K562 (cell line): ENCODE measurements at regions not wholly inside any gene's neighbourhood (a gene's known extent, or its start where the extent isn't known, plus 50 kb on each side); places are given as distances from the start of the nearest gene placed in this dataset.

Source experiments
- ATAC-seq: fragments of 200-7000 bp; cut with Tn5 transposase; 3 replicates; pipeline ENCODE4 v1.9.1; 2020; ENCODE audit warnings: moderate library complexity
- BruUV-seq: library from RNA; stranded (reverse); fragments of 400-500 nt; replicated peaks from 2 replicates; lab custom pipeline; 2021; lab: Mats Ljungman, UMichigan
- CTCF ChIA-PET: fragments of 300-600 bp; formaldehyde crosslinking; extraction: SDS; loops from one replicate; lab custom pipeline; 2021; ENCODE audit warnings: low intra/inter-chr PET ratio; lab: Yijun Ruan, JAX
- POLR2A ChIA-PET: fragments of 300-600, 350-650 bp; sonication (Branson Sonifier 250); formaldehyde crosslinking; extraction: SDS; loops from one replicate; lab custom pipeline; 2021; ENCODE audit warnings: antibody characterized with exemption, inconsistent platforms; lab: Yijun Ruan, JAX
- DNase-seq, 4 experiments: peaks; one replicate each; pipeline versions ENCODE4 v3.0.0 to v3.0.0-alpha.2; 2011 to 2018; ENCODE audit warnings: low spot score in 3 of 4, mixed read lengths in 3 of 4; ENCODE audit errors: extremely low read depth in 1 of 4
- FAIRE-seq: peaks from 2 replicates; lab custom pipeline; 2011; peaks lifted over from hg19 to GRCh38; lab: Jason Lieb, UNC
- H2AFZ ChIP-seq: 2 replicates; pipeline ENCODE4 v1.6.0; 2011; ENCODE audit warnings: low read depth, low read length, control low read depth, inconsistent platforms
- H3K27ac ChIP-seq: fragments of 200-600 bp; 3 replicates; pipeline ENCODE4 v1.8.0; 2011; ENCODE audit warnings: low read depth, mild to moderate bottlenecking, control low read depth, inconsistent platforms, low read length, moderate library complexity, mixed read lengths; ENCODE audit errors: extremely low read depth
- H3K27me3 ChIP-seq, 2 experiments: fragments of 300-600 bp in 1 of 2; 2 replicates in 1 of 2; 3 replicates in 1 of 2; pipeline versions ENCODE4 v1.6.0 to v1.8.0; 2011; ENCODE audit warnings: inconsistent platforms in 2 of 2, low read length in 2 of 2, mild to moderate bottlenecking in 1 of 2, mixed read lengths in 1 of 2, moderate library complexity in 1 of 2; ENCODE audit not compliant: control insufficient read depth in 2 of 2, insufficient read depth in 2 of 2
- H3K36me3 ChIP-seq: fragments of 300-600 bp; 3 replicates; pipeline ENCODE4 v1.8.0; 2011; ENCODE audit warnings: mild to moderate bottlenecking, low read length, inconsistent platforms; ENCODE audit not compliant: control insufficient read depth, insufficient read depth
- H3K4me1 ChIP-seq, 2 experiments: fragments of 200-600 bp in 1 of 2; replicated peaks in 1 of 2; 2 replicates in 1 of 2; 3 replicates in 1 of 2; pipeline versions ENCODE4 v1.5.1 to v1.8.0; 2011; ENCODE audit warnings: inconsistent platforms in 2 of 2, low read length in 2 of 2, mild to moderate bottlenecking in 1 of 2, mixed read lengths in 1 of 2, moderate library complexity in 1 of 2; ENCODE audit not compliant: control insufficient read depth in 2 of 2, insufficient read depth in 2 of 2
- H3K4me2 ChIP-seq: 2 replicates; pipeline ENCODE4 v1.6.1; 2011; ENCODE audit warnings: low read length, control low read depth, inconsistent platforms, mixed read lengths; ENCODE audit not compliant: insufficient read depth
- H3K4me3 ChIP-seq: fragments of 200-600 bp; sonication (generic), shearing (Covaris generic); 2 replicates; pipeline ENCODE4 v1.5.1; 2016; ENCODE audit warnings: control low read depth, inconsistent platforms
- H3K79me2 ChIP-seq: fragments of 200-600 bp; 3 replicates; pipeline ENCODE4 v1.8.0; 2011; ENCODE audit warnings: low read length, inconsistent platforms; ENCODE audit not compliant: control insufficient read depth, insufficient read depth
- H3K9ac ChIP-seq, 2 experiments: 2 replicates each; pipeline versions ENCODE4 v1.6.0 to v1.6.1; 2011; ENCODE audit warnings: low read depth in 2 of 2, low read length in 2 of 2, control low read depth in 1 of 2, inconsistent platforms in 1 of 2, mild to moderate bottlenecking in 1 of 2, mixed read lengths in 1 of 2; ENCODE audit not compliant: insufficient read depth in 1 of 2
- H3K9me1 ChIP-seq: one replicate; pipeline ENCODE4 v1.6.0; 2011; ENCODE audit warnings: inconsistent platforms, mild to moderate bottlenecking, low read length, moderate library complexity; ENCODE audit not compliant: control insufficient read depth, insufficient read depth
- H3K9me3 ChIP-seq: replicated peaks from 2 replicates; pipeline ENCODE4 v1.5.1; 2011; ENCODE audit warnings: low read depth, low read length, inconsistent platforms; ENCODE audit not compliant: control insufficient read depth, insufficient read depth
- H4K20me1 ChIP-seq: replicated peaks from 2 replicates; pipeline ENCODE4 v1.6.1; 2011; ENCODE audit warnings: low read length, inconsistent platforms, mixed read lengths; ENCODE audit not compliant: control insufficient read depth, insufficient read depth
- ATF4 ChIP-seq: fragments of 450-650 bp; formaldehyde crosslinking; IDR thresholded peaks from 2 replicates; pipeline ENCODE4 v1.4.0; 2022; ENCODE audit warnings: mild to moderate bottlenecking, moderate library complexity
- BDP1 ChIP-seq: IDR thresholded peaks from 3 replicates; pipeline ENCODE4 v1.6.1; 2011; ENCODE audit not compliant: insufficient read length, insufficient read depth
- BHLHE40 ChIP-seq: IDR thresholded peaks from 2 replicates; pipeline ENCODE4 v1.6.1; 2011; ENCODE audit warnings: low read length, improper control_type of control experiment
- BRF1 ChIP-seq: IDR thresholded peaks from 3 replicates; pipeline ENCODE4 v1.6.1; 2011; ENCODE audit warnings: borderline replicate concordance, mild to moderate bottlenecking; ENCODE audit not compliant: insufficient read length; ENCODE audit errors: extremely low read depth
- EWSR1 ChIP-seq: fragments of 450-650 bp; IDR thresholded peaks from 2 replicates; pipeline ENCODE4 v1.6.1; 2018; ENCODE audit warnings: borderline replicate concordance, mild to moderate bottlenecking, low read depth, moderate library complexity; ENCODE audit not compliant: partially characterized antibody
- FUS ChIP-seq: fragments of 200-400 bp; formaldehyde crosslinking; optimal IDR thresholded peaks from 2 replicates; pipeline ENCODE3; 2017; ENCODE audit warnings: low read depth, low read length
- HDGF ChIP-seq: fragments of 450-650 bp; IDR thresholded peaks from 2 replicates; pipeline ENCODE4 v1.6.1; 2016
- HLTF ChIP-seq: fragments of 450-650 bp; IDR thresholded peaks from 2 replicates; pipeline ENCODE4 v1.6.1; 2016
- MAFK ChIP-seq: IDR thresholded peaks from 2 replicates; pipeline ENCODE4 v1.6.1; 2011; ENCODE audit warnings: low read length, improper control_type of control experiment
- PRMT5 ChIP-seq: sonication (generic); formaldehyde crosslinking; IDR thresholded peaks from 2 replicates; pipeline ENCODE4 v1.5.0; 2020; ENCODE audit warnings: missing genetic modification reagents
- SMAD4 ChIP-seq: fragments of 250-450 bp; sonication (Bioruptor Pico); conservative IDR thresholded peaks from 2 replicates; pipeline ENCODE4 v1.8.0; 2021; ENCODE audit warnings: inconsistent platforms, mild to moderate bottlenecking, moderate library complexity
- SP2 ChIP-seq: IDR thresholded peaks from 2 replicates; pipeline ENCODE4 v1.6.1; 2011; ENCODE audit warnings: mild to moderate bottlenecking, low read depth, low read length, moderate library complexity; ENCODE audit not compliant: poor library complexity, severe bottlenecking; ENCODE audit errors: extremely low read depth
- TBL1XR1 ChIP-seq, 2 experiments: IDR thresholded peaks; 2 replicates each; pipeline ENCODE4 v1.6.1; 2012; ENCODE audit warnings: improper control_type of control experiment in 2 of 2, low read length in 2 of 2, mild to moderate bottlenecking in 1 of 2
- TCF3 ChIP-seq: sonication (generic); formaldehyde crosslinking; IDR thresholded peaks from 2 replicates; pipeline ENCODE4 v1.4.0; 2020; ENCODE audit warnings: mild to moderate bottlenecking, missing genetic modification reagents
- THRA ChIP-seq: fragments of 450-650 bp; IDR thresholded peaks from 2 replicates; pipeline ENCODE4 v1.6.1; 2017; ENCODE audit warnings: mild to moderate bottlenecking, moderate library complexity
- ZNF444 ChIP-seq: fragments of 250-450 bp; sonication (Bioruptor Pico); IDR thresholded peaks from 2 replicates; pipeline ENCODE4 v1.4.0; 2020; ENCODE audit warnings: mild to moderate bottlenecking, moderate library complexity
- ZNF592 ChIP-seq: fragments of 450-650 bp; IDR thresholded peaks from 2 replicates; pipeline ENCODE4 v1.6.1; 2017; ENCODE audit warnings: antibody characterized with exemption, mild to moderate bottlenecking
- WGBS: fragments of 100-300 bp; shearing (Covaris generic); methylation state at CpG from one replicate; pipeline ENCODE4 v1.1.6; 2016; ENCODE audit warnings: low coverage, mixed read lengths; ENCODE audit not compliant: insufficient coverage; ENCODE audit errors: missing lambda C conversion rate; 5-methylcytosine and 5-hydroxymethylcytosine counted together
- in situ Hi-C: fragments of 300-500 bp; cut with MboI; formaldehyde crosslinking; loops from 4 replicates; pipeline ENCODE4 v1.15.0; 2018; ENCODE audit warnings: inconsistent platforms, mixed read lengths
- intact Hi-C: fragments of 100-400 bp; cut with micrococcal nuclease; formaldehyde crosslinking; loops from 2 replicates; pipeline ENCODE4 v1.14.2; 2022

- no peak for TF ChIP-seq ZNF444 (CRISPR knock-in tag)
- TF ChIP-seq MAFK: no peak
- no peak for TF ChIP-seq FUS
- TF ChIP-seq TBL1XR1 (IDR thresholded peaks at IDR 0.05; ENCODE audit: low read length in 2 of 2): no peak
- TF ChIP-seq TCF3: no peak
- TF ChIP-seq EWSR1: no peak
- no peak for TF ChIP-seq PRMT5
- no peak for TF ChIP-seq HLTF
- no peak for TF ChIP-seq BRF1
- TF ChIP-seq HDGF: no peak
- TF ChIP-seq SP2: no peak
- TF ChIP-seq ZNF592: no peak
- no peak for TF ChIP-seq BHLHE40
- no peak for TF ChIP-seq BDP1
- no peak for TF ChIP-seq ATF4 (CRISPR knock-in tag)
- no peak for TF ChIP-seq SMAD4 (CRISPR knock-in tag)
- no peak for TF ChIP-seq THRA
- H3K36me3 ChIP-seq: no peaks in the 10 kb centered on the region
These were observed 561.1 kb downstream of the ACTR3B start for GRCh38 chr7:153320681-153321080.

More at GRCh38 chr7:153320681-153321080, 561.1 kb downstream of the ACTR3B start:
- no peak overlapping the region for H3K4me2 ChIP-seq
- H3K4me3 ChIP-seq: no peak overlapping the region
- H3K9me1 ChIP-seq: no peaks in the 10 kb centered on the region
- H3K27me3 ChIP-seq: peaks cover 19 to 32% of the 10 kb centered on the region in 2 experiments; a peak in 3 of 5 replicates
- in situ Hi-C loops: no loop called here
- H2AFZ ChIP-seq: no peak overlapping the region
- ChIA-PET CTCF (no interaction called here), POLR2A (no interaction called here)
- H3K9me3 ChIP-seq: no peaks in the 10 kb centered on the region
- no peaks in the 10 kb centered on the region for H4K20me1 ChIP-seq
- ATAC-seq (no peak), FAIRE-seq (no peak), DNase-seq (no peak)
- H3K4me1 ChIP-seq: no peaks in the 10 kb centered on the region
- intact Hi-C loops: no loop called here
- H3K27ac ChIP-seq: no peak overlapping the region
- H3K9ac ChIP-seq: no peak overlapping the region
- 0% methylated on average over 4 of the region's 4 CpGs for WGBS
- BruUV-seq: no TSS peak
- no peaks in the 10 kb centered on the region for H3K79me2 ChIP-seq
